SK-N-SH (cell line): ENCODE measurements at regions not wholly inside any gene's neighbourhood (a gene's known extent, or its start where the extent isn't known, plus 50 kb on each side); places are given as distances from the start of the nearest gene placed in this dataset.

ENCODE experiments used
- CTCF ChIA-PET: fragments of 300-600, 350-600 bp; formaldehyde crosslinking; extraction: SDS; loops from one replicate; lab custom pipeline; 2021; lab: Yijun Ruan, JAX
- POLR2A ChIA-PET: fragments of 350-600 bp; sonication (Branson Sonifier 250); formaldehyde crosslinking; extraction: SDS; loops from one replicate; lab custom pipeline; 2020; ENCODE audit warnings: antibody characterized with exemption, inconsistent platforms; lab: Yijun Ruan, JAX
- DNase-seq: peaks from one replicate; pipeline ENCODE4 v3.0.0; 2012
- H2AFZ ChIP-seq: fragments of 200-600 bp; sonication (generic); 2 replicates; pipeline ENCODE4 v1.8.1; 2016; ENCODE audit warnings: antibody characterized with exemption, mild to moderate bottlenecking, low read depth
- H3F3A ChIP-seq: fragments of 200-600 bp; sonication (generic); replicated peaks from 2 replicates; pipeline ENCODE3; 2016; ENCODE audit warnings: antibody characterized with exemption, mild to moderate bottlenecking; ENCODE audit not compliant: insufficient read depth
- H3K27ac ChIP-seq, 2 experiments: fragments of 200-500 bp in 1 of 2; fragments of 200-600 bp in 1 of 2; sonication (Bioruptor generic) in 1 of 2; sonication (generic), shearing (Covaris generic) in 1 of 2; 2 replicates each; pipeline versions ENCODE4 v1.5.1 to v1.6.1; 2014 to 2016; ENCODE audit warnings: low read depth in 2 of 2, inconsistent platforms in 1 of 2, low read length in 1 of 2, mild to moderate bottlenecking in 1 of 2, mixed read lengths in 1 of 2
- H3K27me3 ChIP-seq: fragments of 200-600 bp; sonication (generic), shearing (Covaris generic); 2 replicates; pipeline ENCODE4 v1.6.1; 2016; ENCODE audit warnings: mixed run types; ENCODE audit not compliant: insufficient read depth
- H3K36me3 ChIP-seq, 2 experiments: fragments of 200-500 bp in 1 of 2; fragments of 200-600 bp in 1 of 2; sonication (Bioruptor generic) in 1 of 2; sonication (generic) in 1 of 2; replicated peaks in 1 of 2; 2 replicates each; pipeline versions ENCODE3 to v1.5.1; 2014 to 2016; ENCODE audit warnings: low read length in 1 of 2, mild to moderate bottlenecking in 1 of 2; ENCODE audit not compliant: insufficient read depth in 2 of 2, control insufficient read depth in 1 of 2
- H3K4me1 ChIP-seq, 2 experiments: fragments of 200-500 bp in 1 of 2; fragments of 200-600 bp in 1 of 2; sonication (Bioruptor generic) in 1 of 2; sonication (generic), shearing (Covaris generic) in 1 of 2; 2 replicates each; pipeline versions ENCODE4 v1.5.1 to v1.6.1; 2014 to 2016; ENCODE audit warnings: low read depth in 1 of 2, low read length in 1 of 2, mixed run types in 1 of 2; ENCODE audit not compliant: insufficient read depth in 2 of 2, control insufficient read depth in 1 of 2
- H3K4me2 ChIP-seq: fragments of 200-600 bp; sonication (generic), shearing (Covaris generic); 2 replicates; pipeline ENCODE4 v1.6.1; 2017; ENCODE audit warnings: mixed run types
- H3K4me3 ChIP-seq, 2 experiments: fragments of 200-500 bp in 1 of 2; fragments of 200-600 bp in 1 of 2; sonication (Bioruptor generic) in 1 of 2; sonication (generic), shearing (Covaris generic) in 1 of 2; 2 replicates each; pipeline versions ENCODE4 v1.5.1 to v1.8.1; 2014 to 2016; ENCODE audit warnings: low read depth in 2 of 2, inconsistent platforms in 1 of 2, low read length in 1 of 2, mild to moderate bottlenecking in 1 of 2, mixed read lengths in 1 of 2, moderate library complexity in 1 of 2
- H3K79me2 ChIP-seq: fragments of 200-600 bp; sonication (generic); 2 replicates; pipeline ENCODE4 v1.8.1; 2017; ENCODE audit warnings: mild to moderate bottlenecking; ENCODE audit not compliant: insufficient read depth
- H3K9ac ChIP-seq: fragments of 200-600 bp; sonication (generic); 2 replicates; pipeline ENCODE4 v1.6.1; 2017; ENCODE audit warnings: mixed run types
- H3K9me2 ChIP-seq: fragments of 200-600 bp; sonication (generic); 2 replicates; pipeline ENCODE4 v1.6.1; 2017; ENCODE audit warnings: mixed run types
- H3K9me3 ChIP-seq: fragments of 200-600 bp; sonication (generic); 2 replicates; pipeline ENCODE4 v1.6.1; 2017; ENCODE audit warnings: mixed run types, mild to moderate bottlenecking, moderate library complexity
- H4K20me1 ChIP-seq: fragments of 200-600 bp; sonication (generic); 2 replicates; pipeline ENCODE4 v1.6.1; 2017; ENCODE audit warnings: mild to moderate bottlenecking, mixed run types; ENCODE audit not compliant: insufficient read depth
- CHD2 ChIP-seq: fragments of 150-350 bp; IDR thresholded peaks from 2 replicates; pipeline ENCODE4 v1.6.1; 2018; ENCODE audit warnings: low read length; ENCODE audit not compliant: partially characterized antibody
- ELF1 ChIP-seq: IDR thresholded peaks from 2 replicates; pipeline ENCODE4 v1.4.0; 2012
- EP300 ChIP-seq, 2 experiments: IDR thresholded peaks; 2 replicates each; pipeline versions ENCODE4 v1.4.0 to v1.6.1; 2012; ENCODE audit warnings: borderline replicate concordance in 1 of 2, low read depth in 1 of 2, low read length in 1 of 2
- EZH2phosphoT487 ChIP-seq: fragments of 200-600 bp; sonication (generic); IDR thresholded peaks from 2 replicates; pipeline ENCODE4 v1.6.1; 2017; ENCODE audit warnings: low read depth, mixed run types, mild to moderate bottlenecking, antibody characterized with exemption, moderate library complexity, borderline replicate concordance
- FOSL2 ChIP-seq: IDR thresholded peaks from 2 replicates; pipeline ENCODE4 v1.4.0; 2012; ENCODE audit warnings: low read depth, mild to moderate bottlenecking, moderate library complexity, borderline replicate concordance
- FOXM1 ChIP-seq: IDR thresholded peaks from 2 replicates; pipeline ENCODE4 v1.4.0; 2012; ENCODE audit warnings: low read depth, mild to moderate bottlenecking
- GABPA ChIP-seq: IDR thresholded peaks from 2 replicates; pipeline ENCODE4 v1.4.0; 2012; ENCODE audit warnings: low read depth, mild to moderate bottlenecking
- GATA2 ChIP-seq: sonication (generic); formaldehyde crosslinking; IDR thresholded peaks from 2 replicates; pipeline ENCODE4 v1.5.0; 2020; ENCODE audit warnings: mild to moderate bottlenecking, missing genetic modification reagents
- IRF3 ChIP-seq: fragments of 150-350 bp; IDR thresholded peaks from 2 replicates; pipeline ENCODE4 v1.6.1; 2016; ENCODE audit warnings: mild to moderate bottlenecking, low read depth, low read length
- NFIC ChIP-seq: IDR thresholded peaks from 2 replicates; pipeline ENCODE4 v1.4.0; 2012; ENCODE audit warnings: borderline replicate concordance
- POLR2AphosphoS5 ChIP-seq: IDR thresholded peaks from 2 replicates; pipeline ENCODE4 v1.6.1; 2012; ENCODE audit warnings: low read depth, low read length
- RCOR1 ChIP-seq: fragments of 150-350 bp; IDR thresholded peaks from 2 replicates; pipeline ENCODE4 v1.6.1; 2017; ENCODE audit warnings: antibody characterized with exemption, low read length
- RFX5 ChIP-seq: IDR thresholded peaks from 2 replicates; pipeline ENCODE4 v1.6.1; 2012; ENCODE audit warnings: mild to moderate bottlenecking, improper control_type of control experiment, low read length
- RXRA ChIP-seq: IDR thresholded peaks from 2 replicates; pipeline ENCODE4 v1.4.0; 2012; ENCODE audit warnings: low read depth, mild to moderate bottlenecking, borderline replicate concordance
- WGBS: methylation state at CpG from one replicate; pipeline ENCODE4 v1.1.6; 2017; ENCODE audit warnings: low lambda C conversion rate; 5-methylcytosine and 5-hydroxymethylcytosine counted together
- TF ChIP-seq, protein P1 (sequence below): fragments of 200-600 bp; sonication (generic); IDR thresholded peaks from 2 replicates; pipeline ENCODE4 v1.6.1; 2017; ENCODE audit warnings: antibody characterized with exemption, mild to moderate bottlenecking, moderate library complexity

DNA sequence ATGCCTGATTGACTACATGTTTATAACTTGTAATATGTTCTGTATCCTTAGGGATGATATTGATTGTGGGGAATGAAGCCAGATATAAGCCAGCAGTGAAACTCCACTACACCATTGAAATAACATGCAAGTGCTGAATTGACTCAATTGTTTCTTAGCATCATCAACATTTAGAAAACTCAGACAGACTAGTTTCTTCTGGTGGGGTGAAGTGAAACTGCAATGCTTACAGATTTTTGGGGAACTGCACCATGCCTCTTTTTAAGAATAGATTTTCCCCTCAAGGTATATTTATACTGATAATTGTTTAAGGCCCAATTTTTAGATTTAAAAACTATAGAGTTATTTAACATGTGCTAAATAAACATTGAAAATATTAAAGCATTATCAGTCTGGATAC is 1044.6 kb upstream of the EYS start:
- ChIA-PET CTCF (interaction anchor here (0.7 kb wide), 1 partner anchor 551 kb away, joined by 3 read pairs; no protein-coding TSS in a partner anchor), POLR2A (no interaction called here)
- TF ChIP-seq ELF1 (no peak), CHD2 (no peak), RXRA (no peak), RFX5 (no peak), EP300 (IDR thresholded peaks at IDR 0.05; ENCODE audit: borderline replicate concordance in 1 of 2, low read depth in 1 of 2, low read length in 1 of 2) (no peak)
- TF ChIP-seq, protein P1, sequence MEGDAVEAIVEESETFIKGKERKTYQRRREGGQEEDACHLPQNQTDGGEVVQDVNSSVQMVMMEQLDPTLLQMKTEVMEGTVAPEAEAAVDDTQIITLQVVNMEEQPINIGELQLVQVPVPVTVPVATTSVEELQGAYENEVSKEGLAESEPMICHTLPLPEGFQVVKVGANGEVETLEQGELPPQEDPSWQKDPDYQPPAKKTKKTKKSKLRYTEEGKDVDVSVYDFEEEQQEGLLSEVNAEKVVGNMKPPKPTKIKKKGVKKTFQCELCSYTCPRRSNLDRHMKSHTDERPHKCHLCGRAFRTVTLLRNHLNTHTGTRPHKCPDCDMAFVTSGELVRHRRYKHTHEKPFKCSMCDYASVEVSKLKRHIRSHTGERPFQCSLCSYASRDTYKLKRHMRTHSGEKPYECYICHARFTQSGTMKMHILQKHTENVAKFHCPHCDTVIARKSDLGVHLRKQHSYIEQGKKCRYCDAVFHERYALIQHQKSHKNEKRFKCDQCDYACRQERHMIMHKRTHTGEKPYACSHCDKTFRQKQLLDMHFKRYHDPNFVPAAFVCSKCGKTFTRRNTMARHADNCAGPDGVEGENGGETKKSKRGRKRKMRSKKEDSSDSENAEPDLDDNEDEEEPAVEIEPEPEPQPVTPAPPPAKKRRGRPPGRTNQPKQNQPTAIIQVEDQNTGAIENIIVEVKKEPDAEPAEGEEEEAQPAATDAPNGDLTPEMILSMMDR, result no peak
- no peak overlapping the region for H3K4me2 ChIP-seq
- H3K4me1 ChIP-seq, result no peaks in the 10 kb centered on the region
- DNase-seq, result no peak
- H3K36me3 ChIP-seq, result no peaks in the 10 kb centered on the region
- no peaks in the 10 kb centered on the region for H4K20me1 ChIP-seq
- no peaks in the 10 kb centered on the region; the same call in 1 of the 2 replicates for H3K79me2 ChIP-seq
- H2AFZ ChIP-seq, result no peak overlapping the region
- no peak overlapping the region for H3K9ac ChIP-seq
- H3K9me3 ChIP-seq, result no peaks in the 10 kb centered on the region
- no peaks in the 10 kb centered on the region for H3K27me3 ChIP-seq
- no peak overlapping the region for H3K27ac ChIP-seq
- H3K4me3 ChIP-seq, result no peak overlapping the region
- H3K9me2 ChIP-seq, result no peaks in the 10 kb centered on the region
- H3F3A ChIP-seq, result no peaks in the 10 kb centered on the region

- POLR2A ChIA-PET, result no interaction called here
Measured at GRCh38 chr6:66740346-66740745, 1033.3 kb upstream of the EYS start.

More at GRCh38 chr6:66740346-66740745, 1033.3 kb upstream of the EYS start:
- Histone ChIP-seq H3K9me3 (no peaks in the 10 kb centered on the region), H3K9ac (no peak overlapping the region), H4K20me1 (no peaks in the 10 kb centered on the region), H3K4me3 (no peak overlapping the region), H3K4me1 (peaks cover 0 to 2% of the 10 kb centered on the region in 2 experiments; a peak in 2 of 4 replicates), H3F3A (no peaks in the 10 kb centered on the region), H3K27ac (no peak overlapping the region), H3K79me2 (no peaks in the 10 kb centered on the region), H3K4me2 (no peak overlapping the region), H2AFZ (no peak overlapping the region), H3K27me3 (no peaks in the 10 kb centered on the region), H3K9me2 (no peaks in the 10 kb centered on the region), H3K36me3 (no peaks in the 10 kb centered on the region)
- TF ChIP-seq RCOR1 (no peak), GATA2 (no peak), GABPA (no peak), EZH2phosphoT487 (no peak), FOSL2 (no peak), POLR2AphosphoS5 (no peak), FOXM1 (no peak), NFIC (no peak), IRF3 (no peak)
- DNase-seq, result no peak
- WGBS, result 0% methylated on average over 1 of the region's 1 CpG
- CTCF ChIA-PET, result interaction anchor here (0.6 kb wide), 1 partner anchor 633 kb away, joined by 3 read pairs; no protein-coding TSS in a partner anchor
